ENCODE measurements at regions not wholly inside any gene's neighbourhood (a gene's known extent, or its start where the extent isn't known, plus 50 kb on each side); places are given as distances from the start of the nearest gene placed in this dataset.

DNA sequence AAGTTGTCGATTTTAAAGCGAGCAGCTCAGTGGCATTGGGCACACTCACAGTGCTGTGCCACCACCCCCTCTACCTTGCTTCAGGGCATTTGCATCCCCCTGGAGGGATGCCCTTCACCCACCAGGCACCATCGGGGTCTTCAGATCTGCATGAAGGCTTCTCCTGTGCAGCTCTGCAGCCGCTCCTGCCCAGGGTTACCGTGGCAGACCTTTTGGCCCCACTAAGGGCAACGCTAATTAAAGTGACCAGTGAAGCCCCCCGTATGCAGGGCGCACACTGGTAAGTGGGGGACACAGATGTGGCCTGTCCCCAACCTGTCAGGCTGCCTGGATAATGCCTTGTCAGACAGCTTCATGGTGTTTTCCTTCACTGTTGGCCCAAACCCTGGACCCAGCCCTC lies 1117.7 kb downstream of the BRD1 start:
- TF ChIP-seq, protein P1, sequence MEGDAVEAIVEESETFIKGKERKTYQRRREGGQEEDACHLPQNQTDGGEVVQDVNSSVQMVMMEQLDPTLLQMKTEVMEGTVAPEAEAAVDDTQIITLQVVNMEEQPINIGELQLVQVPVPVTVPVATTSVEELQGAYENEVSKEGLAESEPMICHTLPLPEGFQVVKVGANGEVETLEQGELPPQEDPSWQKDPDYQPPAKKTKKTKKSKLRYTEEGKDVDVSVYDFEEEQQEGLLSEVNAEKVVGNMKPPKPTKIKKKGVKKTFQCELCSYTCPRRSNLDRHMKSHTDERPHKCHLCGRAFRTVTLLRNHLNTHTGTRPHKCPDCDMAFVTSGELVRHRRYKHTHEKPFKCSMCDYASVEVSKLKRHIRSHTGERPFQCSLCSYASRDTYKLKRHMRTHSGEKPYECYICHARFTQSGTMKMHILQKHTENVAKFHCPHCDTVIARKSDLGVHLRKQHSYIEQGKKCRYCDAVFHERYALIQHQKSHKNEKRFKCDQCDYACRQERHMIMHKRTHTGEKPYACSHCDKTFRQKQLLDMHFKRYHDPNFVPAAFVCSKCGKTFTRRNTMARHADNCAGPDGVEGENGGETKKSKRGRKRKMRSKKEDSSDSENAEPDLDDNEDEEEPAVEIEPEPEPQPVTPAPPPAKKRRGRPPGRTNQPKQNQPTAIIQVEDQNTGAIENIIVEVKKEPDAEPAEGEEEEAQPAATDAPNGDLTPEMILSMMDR (IDR thresholded peaks at IDR 0.05) = no peak
- no peak for TF ChIP-seq POLR2A (IDR thresholded peaks at IDR 0.05)
- no peak for TF ChIP-seq POLR2AphosphoS5 (IDR thresholded peaks at IDR 0.05)
- TF ChIP-seq EP300 (IDR thresholded peaks at IDR 0.05) = no peak
